ENCODE measurements at regions not wholly inside any gene's neighbourhood (a gene's known extent, or its start where the extent isn't known, plus 50 kb on each side); places are given as distances from the start of the nearest gene placed in this dataset.

- ChIA-PET POLR2A (no interaction called here), CTCF (no interaction called here)
- DNase-seq (ENCODE audit: low read depth in 1 of 2, low spot score in 1 of 2), result no peak
- 87% methylated on average over 10 of the region's 10 CpGs for WGBS (ENCODE audit: missing lambda C conversion rate)
- no peak overlapping the region for H3K4me3 ChIP-seq
- ATAC-seq, result no peak
- no peaks in the 10 kb centered on the region for H3K4me1 ChIP-seq
- H3K27ac ChIP-seq, result no peak overlapping the region
- FAIRE-seq, result no peak
- no peaks in the 10 kb centered on the region for H3K9me3 ChIP-seq
- no peak overlapping the region for H3K4me2 ChIP-seq
- TF ChIP-seq JUN (IDR thresholded peaks at IDR 0.05), result no peak
Measured at GRCh38 chrX:40385256-40385655, 195.5 kb upstream of the ATP6AP2 start.

- WGBS (ENCODE audit: missing lambda C conversion rate), result 34% methylated on average over 4 of the region's 4 CpGs
- POLR2A ChIA-PET, result no interaction called here
Measured at GRCh38 chrX:40383969-40384368, 196.8 kb upstream of the ATP6AP2 start.

GRCh38 chrX:40383360-40383759, 197.4 kb upstream of the ATP6AP2 start:
- no peak overlapping the region for H3K4me2 ChIP-seq
- WGBS (ENCODE audit: missing lambda C conversion rate), result 64% methylated on average over 6 of the region's 6 CpGs
- ChIA-PET CTCF (no interaction called here), POLR2A (no interaction called here)
- FAIRE-seq, result no peak
- no peak overlapping the region for H3K4me3 ChIP-seq
- H3K9me3 ChIP-seq, result no peaks in the 10 kb centered on the region
- ATAC-seq, result no peak
- H3K4me1 ChIP-seq, result no peaks in the 10 kb centered on the region
- TF ChIP-seq NFE2L2 (conservative IDR thresholded peaks at IDR 0.05; ENCODE audit: low read length), result no peak
- no peak for TF ChIP-seq CTCF (IDR thresholded peaks at IDR 0.05)
- no peak for DNase-seq (ENCODE audit: low read depth in 1 of 2, low spot score in 1 of 2)
- no peak overlapping the region for H3K27ac ChIP-seq

More at GRCh38 chrX:40383969-40384368, 196.8 kb upstream of the ATP6AP2 start:
- no peak for ATAC-seq
- H3K9me3 ChIP-seq, result no peaks in the 10 kb centered on the region
- H3K4me2 ChIP-seq, result no peak overlapping the region
- CTCF ChIA-PET, result no interaction called here
- TF ChIP-seq SREBF2 (IDR thresholded peaks at IDR 0.05) (no peak), HOXB5 (CRISPR knock-in tag; IDR thresholded peaks at IDR 0.05) (no peak), HOXB13 (CRISPR knock-in tag; IDR thresholded peaks at IDR 0.05; ENCODE audit: low read depth) (no peak), PHF8 (IDR thresholded peaks at IDR 0.05; ENCODE audit: borderline replicate concordance, low read depth) (no peak), ATOH8 (CRISPR knock-in tag; IDR thresholded peaks at IDR 0.05; ENCODE audit: low read depth) (no peak), NPAS2 (CRISPR knock-in tag; IDR thresholded peaks at IDR 0.05; ENCODE audit: borderline replicate concordance) (no peak), CHD2 (IDR thresholded peaks at IDR 0.05; ENCODE audit: low read length, partially characterized antibody) (no peak), JUNB (IDR thresholded peaks at IDR 0.05) (no peak)
- no peak overlapping the region for H3K27ac ChIP-seq
- FAIRE-seq, result no peak
- no peak overlapping the region for H3K4me3 ChIP-seq
- DNase-seq (ENCODE audit: low read depth in 1 of 2, low spot score in 1 of 2), result no peak
- H3K4me1 ChIP-seq, result no peaks in the 10 kb centered on the region

- Histone ChIP-seq H3K4me2 (no peak overlapping the region), H3K4me1 (no peaks in the 10 kb centered on the region), H3K9me3 (no peaks in the 10 kb centered on the region), H3K4me3 (no peak overlapping the region), H3K27ac (no peak overlapping the region)
- ChIA-PET CTCF (interaction anchor here (0.8 kb wide), 1 partner anchor 122 kb away, joined by 3 read pairs; no protein-coding TSS in a partner anchor), POLR2A (no interaction called here)
- DNase-seq (ENCODE audit: low read depth in 1 of 2, low spot score in 1 of 2) (no peak), ATAC-seq (no peak), FAIRE-seq (no peak)
- WGBS (ENCODE audit: missing lambda C conversion rate), result 70% methylated on average over 11 of the region's 16 CpGs
- TF ChIP-seq FOSL2 (IDR thresholded peaks at IDR 0.05), result no peak
- no peak for TF ChIP-seq FOSL2 (CRISPR knock-in tag; IDR thresholded peaks at IDR 0.05)
- TF ChIP-seq ZC3H11A (IDR thresholded peaks at IDR 0.05), result no peak
- no peak for TF ChIP-seq NPAS2 (CRISPR knock-in tag; IDR thresholded peaks at IDR 0.05; ENCODE audit: borderline replicate concordance)
- no peak for TF ChIP-seq E2F6 (IDR thresholded peaks at IDR 0.05; ENCODE audit: borderline replicate concordance, low read depth)
- no peak for TF ChIP-seq BHLHE40 (IDR thresholded peaks at IDR 0.05; ENCODE audit: low read depth, low read length)
- TF ChIP-seq NFE2L2 (conservative IDR thresholded peaks at IDR 0.05; ENCODE audit: low read length), result no peak
- no peak for TF ChIP-seq CEBPB (IDR thresholded peaks at IDR 0.05)
Measured at GRCh38 chrX:40380655-40381488, 199.9 kb upstream of the ATP6AP2 start.
